Inflammatory macrophage treated with lipopolysaccharide for 1 hour (primary cell): ENCODE measurements at regions not wholly inside any gene's neighbourhood (a gene's known extent, or its start where the extent isn't known, plus 50 kb on each side); places are given as distances from the start of the nearest gene placed in this dataset.
"Not testable (repeated sequence)": the region's sequence is repeated elsewhere in the genome, so short reads cannot be mapped to it uniquely, and the experiment has no call there.

ENCODE experiments used
- DNase-seq, 2 donors: peaks; one replicate each; pipeline ENCODE4 v3.0.0-alpha.2; 2020 to 2022

GRCh38 chr10:10731366-10731765, 286.3 kb upstream of the CELF2 start:
- DNase-seq: no peak

- DNase-seq: peak; percentile 42 to 56
Measured at GRCh38 chr10:10734356-10735064, 283.2 kb upstream of the CELF2 start.

- DNase-seq: no peak
Measured at GRCh38 chr10:10745291-10745690, 272.4 kb upstream of the CELF2 start.

GRCh38 chr10:10755490-10755889, 262.2 kb upstream of the CELF2 start:
- DNase-seq: no peak

- no peak for DNase-seq
Measured at GRCh38 chr10:10758306-10758705, 259.4 kb upstream of the CELF2 start.

GRCh38 chr10:10759806-10760205, 257.9 kb upstream of the CELF2 start:
- not testable (repeated sequence) for DNase-seq

- DNase-seq: no peak
Measured at GRCh38 chr10:10765017-10765416, 252.7 kb upstream of the CELF2 start.

- DNase-seq: no peak
Measured at GRCh38 chr10:10772411-10772810, 245.3 kb upstream of the CELF2 start.

- DNase-seq: no peak
Measured at GRCh38 chr10:10772874-10773508, 244.7 kb upstream of the CELF2 start.

GRCh38 chr10:10774416-10774815, 243.3 kb upstream of the CELF2 start:
- DNase-seq: no peak

- no peak for DNase-seq
Measured at GRCh38 chr10:10776363-10776762, 241.3 kb upstream of the CELF2 start.

- DNase-seq: no peak
Measured at GRCh38 chr10:10777279-10777678, 240.4 kb upstream of the CELF2 start.

- no peak for DNase-seq
Measured at GRCh38 chr10:10777723-10778122, 239.9 kb upstream of the CELF2 start.

GRCh38 chr10:10778959-10779358, 238.7 kb upstream of the CELF2 start:
- no peak for DNase-seq

GRCh38 chr10:10779511-10779910, 238.2 kb upstream of the CELF2 start:
- no peak for DNase-seq

- DNase-seq: no peak
Measured at GRCh38 chr10:10780746-10781145, 236.9 kb upstream of the CELF2 start.

- DNase-seq: no peak
Measured at GRCh38 chr10:10782603-10783002, 235.1 kb upstream of the CELF2 start.

GRCh38 chr10:10785627-10786026, 232.0 kb upstream of the CELF2 start:
- DNase-seq: peak; percentile 39 to 75

- peak; percentile 80 to 90 for DNase-seq
Measured at GRCh38 chr10:10786109-10787090, 231.3 kb upstream of the CELF2 start.

GRCh38 chr10:10787586-10787985, 230.1 kb upstream of the CELF2 start:
- DNase-seq: no peak

- DNase-seq: peak; percentile 13 to 25
Measured at GRCh38 chr10:10788761-10789160, 228.9 kb upstream of the CELF2 start.

- DNase-seq: no peak
Measured at GRCh38 chr10:10791869-10792268, 225.8 kb upstream of the CELF2 start.

- no peak for DNase-seq
Measured at GRCh38 chr10:10792681-10793080, 225.0 kb upstream of the CELF2 start.
